Spleen (tissue), 11 donors: ENCODE measurements at regions not wholly inside any gene's neighbourhood (a gene's known extent, or its start where the extent isn't known, plus 50 kb on each side); places are given as distances from the start of the nearest gene placed in this dataset.

Source experiments
- DNase-seq: peaks from one replicate; pipeline ENCODE4 v3.0.0-alpha.2; 2020
- H3K27ac ChIP-seq, 8 donors: fragments of 200-600 bp; sonication (generic) in 7 of 8; 1 replicate in 4 of 8; 2 replicates in 4 of 8; pipeline versions ENCODE4 v1.5.0 to v1.8.0; 2016 to 2021; ENCODE audit warnings: inconsistent platforms in 4 of 8, mild to moderate bottlenecking in 4 of 8, moderate library complexity in 1 of 8
- H3K27me3 ChIP-seq, 7 donors: fragments of 200-600 bp; sonication (generic) in 6 of 7; replicated peaks in 1 of 7; 1 replicate in 4 of 7; 2 replicates in 3 of 7; pipeline versions ENCODE4 v1.5.0 to v1.8.0; 2016 to 2021; ENCODE audit warnings: inconsistent platforms in 3 of 7, mild to moderate bottlenecking in 1 of 7
- H3K36me3 ChIP-seq, 6 donors: fragments of 200-600 bp; sonication (generic) in 5 of 6; 1 replicate in 4 of 6; 2 replicates in 2 of 6; pipeline versions ENCODE4 v1.5.0 to v1.8.0; 2016 to 2021; ENCODE audit warnings: inconsistent platforms in 2 of 6
- H3K4me1 ChIP-seq, 6 donors: fragments of 200-600 bp; sonication (generic) in 5 of 6; 1 replicate in 3 of 6; 2 replicates in 3 of 6; pipeline versions ENCODE4 v1.5.0 to v1.8.0; 2016 to 2021; ENCODE audit warnings: inconsistent platforms in 3 of 6
- H3K4me3 ChIP-seq, 8 donors: fragments of 200-600 bp; sonication (generic) in 7 of 8; 1 replicate in 4 of 8; 2 replicates in 4 of 8; pipeline versions ENCODE4 v1.5.0 to v1.8.0; 2016 to 2021; ENCODE audit warnings: inconsistent platforms in 4 of 8, mild to moderate bottlenecking in 4 of 8, moderate library complexity in 2 of 8
- H3K9me3 ChIP-seq, 8 donors: fragments of 200-600 bp; sonication (generic) in 7 of 8; 1 replicate in 4 of 8; 2 replicates in 4 of 8; pipeline versions ENCODE4 v1.5.0 to v1.8.0; 2016 to 2021; ENCODE audit warnings: inconsistent platforms in 4 of 8
- CTCF ChIP-seq, 11 experiments: fragments of 200-600 bp in 7 of 11; fragments of 450-650 bp in 4 of 11; sonication (generic) in 4 of 11; IDR thresholded peaks in 8 of 11; conservative IDR thresholded peaks in 3 of 11; 1 replicate in 7 of 11; 2 replicates in 4 of 11; pipeline versions ENCODE4 v1.4.0 to v1.8.0; 2016 to 2021; ENCODE audit warnings: antibody characterized with exemption in 11 of 11, inconsistent platforms in 4 of 11, mild to moderate bottlenecking in 1 of 11
- POLR2A ChIP-seq, 3 donors: fragments of 450-650 bp; IDR thresholded peaks; one replicate each; pipeline ENCODE4 v1.5.1; 2017; ENCODE audit warnings: antibody characterized with exemption in 3 of 3, mild to moderate bottlenecking in 1 of 3
- POLR2AphosphoS5 ChIP-seq, 3 donors: sonication (generic); formaldehyde crosslinking; IDR thresholded peaks; one replicate each; pipeline ENCODE4 v1.5.1; 2017; ENCODE audit warnings: antibody characterized with exemption in 3 of 3
- WGBS, 5 donors: extraction: QIAGEN DNeasy Blood & Tissue Kit in 3 of 5; methylation state at CpG; one replicate each; pipeline versions ENCODE4 v1.1.5 to v1.1.7; 2013 to 2018; 5-methylcytosine and 5-hydroxymethylcytosine counted together
- intact Hi-C: fragments of 100-400 bp; cut with DNase I; formaldehyde crosslinking; loops from one replicate; pipeline ENCODE4 v1.15.0; 2023; ENCODE audit warnings: low total_unique reads
- donor health status: healthy with polysubstance abuse.
- donor health status: DM: no; HTN: no; CAD: no; lungs with moderate emphysema.
- donor health status: DM: no; HTN: no; CAD: no.
- donor health status: Bipolar disorder and iron deficiency.
- donor health status: healthy.
- donor health status: DM: no; HTN: no; CAD: no.
- donor health status: DM: yes; HTN: yes; CAD: no.

- H3K27me3 ChIP-seq = peaks cover 0 to 8% (median 0%) of the 10 kb centered on the region in 7 donors
- no peaks in the 10 kb centered on the region for H3K36me3 ChIP-seq
- no peak for TF ChIP-seq CTCF (IDR thresholded peaks at IDR 0.05 in 8 of 11, conservative IDR thresholded peaks at IDR 0.05 in 3 of 11)
- no peaks in the 10 kb centered on the region for H3K9me3 ChIP-seq
- no peak overlapping the region for H3K4me3 ChIP-seq
- DNase-seq = peak; percentile 58
- intact Hi-C loops = no loop called here
- H3K4me1 ChIP-seq = peaks cover 6 to 25% (median 15%) of the 10 kb centered on the region in 6 donors
- no peak overlapping the region for H3K27ac ChIP-seq
- WGBS, 5 donors = 85 to 94% (median 91%) methylated on average over 16 to 18 of the region's 18 CpGs
Measured at GRCh38 chr14:104438166-104438887, 141.2 kb upstream of the C14orf180 start.

- Histone ChIP-seq H3K9me3 (no peaks in the 10 kb centered on the region), H3K27me3 (peaks cover 0 to 8% (median 0%) of the 10 kb centered on the region in 7 donors), H3K27ac (no peak overlapping the region), H3K4me3 (no peak overlapping the region), H3K36me3 (no peaks in the 10 kb centered on the region), H3K4me1 (peaks cover 6 to 25% (median 15%) of the 10 kb centered on the region in 6 donors)
- 79 to 90% (median 81%) methylated on average over 9 of the region's 9 CpGs for WGBS, 5 donors
- TF ChIP-seq CTCF (IDR thresholded peaks at IDR 0.05 in 8 of 11, conservative IDR thresholded peaks at IDR 0.05 in 3 of 11) (no peak), POLR2AphosphoS5 (IDR thresholded peaks at IDR 0.05) (no peak), POLR2A (IDR thresholded peaks at IDR 0.05) (no peak)
- DNase-seq = no peak
- intact Hi-C loops = no loop called here
Measured at GRCh38 chr14:104439625-104440024, 139.9 kb upstream of the C14orf180 start.

- Histone ChIP-seq H3K4me1 (peaks cover 6 to 25% (median 15%) of the 10 kb centered on the region in 6 donors), H3K9me3 (no peaks in the 10 kb centered on the region), H3K27me3 (peaks cover 0 to 8% (median 0%) of the 10 kb centered on the region in 7 donors), H3K4me3 (no peak overlapping the region), H3K27ac (no peak overlapping the region), H3K36me3 (no peaks in the 10 kb centered on the region)
- no peak for DNase-seq
- WGBS, 5 donors = 81 to 91% (median 89%) methylated on average over 14 of the region's 14 CpGs
- intact Hi-C loops = no loop called here
- TF ChIP-seq CTCF (IDR thresholded peaks at IDR 0.05 in 8 of 11, conservative IDR thresholded peaks at IDR 0.05 in 3 of 11) = no peak
- no peak for TF ChIP-seq POLR2A (IDR thresholded peaks at IDR 0.05)
- TF ChIP-seq POLR2AphosphoS5 (IDR thresholded peaks at IDR 0.05) = no peak
Measured at GRCh38 chr14:104440297-104440956, 139.1 kb upstream of the C14orf180 start.
